GM21619 (cell line): ENCODE measurements at regions not wholly inside any gene's neighbourhood (a gene's known extent, or its start where the extent isn't known, plus 50 kb on each side); places are given as distances from the start of the nearest gene placed in this dataset.
"Not testable (repeated sequence)": the region's sequence is repeated elsewhere in the genome, so short reads cannot be mapped to it uniquely, and the experiment has no call there.

Experiments used
- ATAC-seq: cut with Tn5 transposase; IDR thresholded peaks from one replicate; pipeline ENCODE4 v1.9.1; 2021; ENCODE audit not compliant: unreplicated experiment

DNA sequence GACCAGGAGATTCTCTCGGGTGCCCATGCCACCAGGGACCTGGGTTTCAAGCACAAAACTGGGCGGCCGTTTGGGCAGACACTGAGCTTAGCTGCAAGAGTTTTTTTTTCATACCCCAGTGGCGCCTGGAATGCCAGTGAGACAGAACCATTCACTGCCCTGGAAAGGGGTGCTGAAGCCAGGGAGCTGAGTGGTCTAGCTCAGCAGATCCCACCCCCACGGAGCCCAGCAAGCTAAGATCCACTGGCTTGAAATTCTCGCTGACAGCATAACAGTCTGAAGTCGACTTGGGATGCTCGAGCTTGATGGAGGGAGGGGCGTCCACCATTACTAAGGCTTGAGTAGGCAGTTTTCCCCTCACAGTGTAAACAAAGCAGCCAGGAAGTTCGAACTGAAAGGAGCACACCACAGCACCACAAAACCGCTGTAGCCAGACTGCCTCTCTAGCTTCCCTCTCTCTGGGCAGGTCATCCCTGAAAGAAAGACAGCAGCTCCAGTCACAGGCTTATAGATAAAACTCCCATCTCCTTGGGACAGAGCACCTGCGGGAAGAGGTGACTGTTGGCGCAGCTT lies 157.7 kb downstream of the GIPC2 start:
- not testable (repeated sequence) for ATAC-seq

DNA sequence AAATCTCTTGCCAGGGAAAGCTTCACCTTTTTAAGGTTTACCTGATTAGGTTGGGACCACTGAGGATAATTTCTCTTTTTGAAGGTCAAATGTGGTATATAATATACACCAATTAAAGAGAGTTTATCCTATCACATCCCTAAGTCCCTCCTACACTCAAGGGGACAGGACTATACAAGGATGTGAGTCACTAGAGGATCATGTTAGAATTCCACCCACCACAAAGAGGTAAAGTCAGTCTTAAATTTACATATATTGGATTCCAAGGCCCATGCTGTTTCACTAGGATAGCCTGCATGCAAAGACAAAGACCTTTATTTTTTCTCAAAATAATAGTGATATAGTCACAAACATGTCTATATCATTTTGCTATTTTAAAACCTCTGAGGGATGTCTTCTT lies 164.4 kb downstream of the GIPC2 start:
- no peak for ATAC-seq

DNA sequence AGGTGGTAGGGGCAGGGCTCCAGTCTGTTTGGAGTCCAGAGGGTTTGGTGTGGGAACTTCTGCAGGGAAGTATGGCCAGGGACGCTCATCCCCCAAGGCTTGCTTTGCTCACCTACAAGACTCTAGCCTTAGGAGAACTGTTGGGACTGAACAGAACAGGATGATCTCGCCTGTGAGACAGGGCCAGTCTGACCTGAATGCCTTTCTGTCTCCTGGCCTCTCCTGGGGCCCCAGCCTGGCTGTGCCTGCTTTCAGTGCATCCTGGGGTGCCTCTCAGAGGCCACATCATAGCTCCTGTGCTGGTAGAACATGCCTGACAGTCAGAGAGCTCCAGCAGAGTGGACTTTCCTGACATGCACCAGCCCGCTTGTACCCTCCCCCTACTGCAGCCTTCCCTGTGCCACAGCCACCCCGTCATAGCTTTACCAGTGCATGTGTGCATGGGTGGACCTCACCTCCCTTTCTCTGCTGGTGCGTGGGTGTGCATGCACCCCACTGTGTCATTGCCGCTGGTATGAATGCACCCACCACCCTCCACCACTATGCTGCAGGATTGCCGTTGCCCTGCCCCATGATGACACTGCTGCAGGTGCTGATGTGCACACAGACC lies 165.8 kb downstream of the GIPC2 start:
- no peak for ATAC-seq

DNA sequence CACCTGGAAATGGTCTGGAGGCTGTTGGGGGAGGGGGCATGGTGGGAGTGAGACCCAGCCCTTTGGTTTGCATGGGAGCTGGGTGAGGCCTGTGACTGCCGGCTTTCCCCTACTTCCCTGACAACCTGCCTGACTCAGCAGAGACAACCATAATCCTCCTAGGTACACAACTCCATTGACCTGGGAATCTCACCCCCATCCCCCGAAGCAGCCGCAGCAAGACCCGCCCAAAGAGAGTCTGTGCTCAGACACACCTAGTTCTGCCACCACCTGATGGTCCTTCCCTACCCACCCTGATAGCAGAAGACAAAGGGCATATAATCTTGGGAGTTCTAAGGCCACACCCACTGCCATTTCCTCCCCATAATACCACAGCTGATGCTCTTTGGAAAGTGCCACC lies 168.6 kb downstream of the GIPC2 start:
- ATAC-seq: no peak

DNA sequence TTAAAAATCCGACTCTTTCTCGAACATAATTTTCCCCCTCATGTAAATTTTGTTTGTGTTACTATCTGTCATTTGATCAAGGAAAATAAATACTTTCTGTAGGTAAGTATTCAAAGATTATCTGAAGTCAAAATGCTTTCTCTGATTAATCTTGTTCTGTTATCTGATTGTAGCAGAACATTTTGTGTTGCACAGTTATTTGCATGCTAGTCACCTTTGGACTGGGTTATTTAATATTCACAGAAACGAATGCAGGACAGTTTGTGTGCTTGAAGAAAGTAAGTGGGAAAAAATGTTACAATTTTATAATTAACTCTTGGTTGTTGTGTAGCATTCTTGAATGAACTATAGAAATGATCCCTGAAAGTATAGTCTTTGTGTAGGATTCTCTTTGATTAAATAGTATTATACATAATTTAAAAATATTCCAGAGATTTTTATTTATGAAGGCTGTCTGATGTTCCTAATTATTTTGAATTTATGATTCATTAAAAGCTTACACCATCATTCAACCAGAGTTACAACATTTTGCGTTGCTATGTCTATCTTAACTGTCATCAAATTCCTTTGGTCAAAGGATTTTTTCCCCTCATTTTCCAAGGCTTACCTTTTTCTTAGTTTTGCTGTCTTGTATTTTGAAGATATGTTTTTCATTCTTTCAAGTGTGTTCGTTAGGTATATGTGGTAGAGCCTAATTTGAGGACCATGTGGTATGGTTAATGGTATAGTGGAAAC lies 176.6 kb downstream of the GIPC2 start:
- no peak for ATAC-seq

DNA sequence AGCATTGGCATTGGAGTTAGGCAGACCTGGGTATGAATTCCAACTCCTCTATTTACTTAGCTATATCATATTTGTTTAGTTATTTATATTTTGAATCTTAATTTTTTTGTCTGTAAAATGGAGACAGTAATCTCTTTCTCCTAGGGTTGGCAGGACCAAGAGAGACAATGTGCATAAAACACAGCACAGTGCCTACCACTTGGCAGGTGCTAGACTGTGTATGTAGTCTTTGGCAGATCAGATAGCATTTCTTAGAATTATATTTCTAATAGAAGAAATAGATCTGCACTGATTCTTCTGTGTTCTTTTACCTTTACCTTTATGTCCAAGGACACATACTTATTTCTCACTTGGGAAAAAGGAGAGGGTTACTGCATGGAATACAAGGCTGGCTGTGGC lies 177.2 kb downstream of the GIPC2 start:
- ATAC-seq: no peak

DNA sequence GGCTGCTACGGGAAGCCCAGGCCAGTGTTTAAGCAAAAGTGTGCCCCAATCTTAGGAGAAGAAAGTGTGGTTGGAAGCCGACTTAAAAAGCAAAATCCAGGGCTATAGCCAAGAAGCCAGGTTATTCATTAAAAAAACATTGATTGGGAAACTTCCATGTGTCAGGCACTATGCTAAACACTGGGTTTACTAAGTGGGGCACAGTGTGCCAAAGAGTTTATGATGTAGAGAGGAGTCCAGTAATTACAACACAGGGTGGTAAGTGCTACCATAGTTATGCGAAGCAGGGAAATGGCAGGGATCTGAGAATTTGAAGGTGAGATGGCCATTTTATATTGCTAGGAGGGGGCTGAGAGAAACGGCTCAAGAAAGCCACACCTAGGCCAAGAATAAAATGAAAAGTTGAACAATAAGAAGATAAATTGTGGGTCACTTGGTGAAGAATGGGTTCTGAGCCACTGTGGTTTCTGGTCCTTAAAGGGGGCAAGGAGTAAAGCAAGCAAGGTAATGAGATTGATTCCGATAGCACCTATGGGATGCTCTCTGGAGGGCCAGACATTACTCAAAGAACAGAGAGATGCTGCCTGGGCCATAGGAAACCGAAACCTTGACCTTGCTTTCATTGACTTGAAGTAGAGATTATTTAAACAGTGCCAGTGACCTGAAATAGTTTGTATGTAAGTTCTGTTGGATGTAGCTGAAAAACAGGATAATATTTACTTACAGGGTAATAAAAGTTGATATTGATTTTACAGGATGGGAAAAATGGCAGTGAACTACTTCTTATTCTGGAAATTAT lies 177.8 kb downstream of the GIPC2 start:
- no peak for ATAC-seq

DNA sequence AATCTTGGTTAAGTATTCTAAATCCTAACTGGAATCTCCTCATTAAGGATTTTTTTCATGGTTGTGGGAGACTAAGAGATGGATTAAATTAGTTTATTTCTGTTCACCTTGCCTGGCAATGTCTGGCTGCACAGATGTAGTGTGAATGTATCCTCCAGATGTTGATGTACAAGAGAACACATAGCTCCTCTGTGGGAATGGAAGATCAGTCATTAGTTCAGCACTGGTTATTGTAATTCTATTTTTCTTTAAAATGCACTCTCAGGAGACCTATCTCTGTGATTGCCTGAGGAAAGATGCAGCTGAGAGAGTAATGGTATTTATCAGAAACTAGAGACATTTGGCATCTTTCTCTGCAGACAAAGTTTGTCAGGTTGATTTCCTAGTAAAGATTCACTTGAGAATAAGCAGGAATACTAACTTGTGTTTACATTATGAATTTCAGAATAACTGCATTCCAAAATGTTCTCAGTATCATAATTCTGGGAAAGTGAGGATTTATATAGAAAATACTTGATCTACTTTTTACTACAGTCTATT lies 178.6 kb downstream of the GIPC2 start:
- ATAC-seq: no peak

DNA sequence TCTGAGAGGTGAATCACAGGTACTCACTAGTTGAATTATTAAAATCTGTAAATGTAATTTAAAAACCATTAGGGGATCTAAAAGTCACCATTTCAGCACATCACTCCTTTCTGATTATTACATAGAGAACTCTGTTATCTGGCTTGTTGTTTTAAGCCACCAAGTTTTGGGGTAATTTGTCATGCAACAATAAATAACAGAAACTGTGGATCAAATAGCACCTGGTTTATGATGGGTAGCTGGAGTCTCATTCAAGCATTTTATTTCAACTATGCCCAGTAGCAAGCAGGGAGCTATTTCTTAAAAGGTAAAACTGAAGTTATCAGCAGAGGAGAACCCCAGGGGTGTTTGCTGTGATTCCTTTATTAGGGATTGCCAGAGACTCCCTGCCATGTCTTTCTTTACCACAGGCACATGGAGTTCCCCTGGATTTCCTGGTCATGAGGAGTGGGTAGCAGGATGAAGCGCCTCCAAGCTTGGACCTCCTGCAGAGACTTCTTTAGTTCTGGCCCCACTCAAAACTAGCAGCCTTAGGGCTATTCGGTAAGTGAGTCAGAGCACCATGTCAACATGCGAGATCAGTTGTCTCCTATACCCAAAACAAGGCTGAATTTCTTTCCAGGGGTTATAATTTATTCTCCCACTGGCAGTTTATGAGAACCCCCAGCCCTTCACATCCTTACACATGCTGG lies 179.2 kb downstream of the GIPC2 start:
- no peak for ATAC-seq

DNA sequence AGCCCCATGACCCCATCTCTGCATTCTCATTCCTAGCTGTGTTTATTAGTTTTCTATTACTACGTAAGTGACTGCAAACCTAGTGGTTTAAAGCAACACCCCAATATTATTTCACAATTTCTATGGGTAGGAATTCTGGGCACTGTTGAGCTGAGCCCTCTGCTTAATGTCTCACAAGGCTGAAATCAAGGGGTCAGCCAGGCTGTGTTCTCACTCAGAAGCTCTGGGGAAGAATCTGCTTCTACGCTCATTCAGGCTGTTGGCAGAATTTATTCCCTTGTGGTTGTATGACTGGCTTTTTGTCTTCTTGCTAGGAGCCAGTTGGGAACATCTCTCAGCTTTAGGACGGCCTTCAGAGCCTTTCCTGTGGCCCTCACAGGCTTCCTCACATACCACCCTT lies 181.0 kb downstream of the GIPC2 start:
- ATAC-seq: no peak

DNA sequence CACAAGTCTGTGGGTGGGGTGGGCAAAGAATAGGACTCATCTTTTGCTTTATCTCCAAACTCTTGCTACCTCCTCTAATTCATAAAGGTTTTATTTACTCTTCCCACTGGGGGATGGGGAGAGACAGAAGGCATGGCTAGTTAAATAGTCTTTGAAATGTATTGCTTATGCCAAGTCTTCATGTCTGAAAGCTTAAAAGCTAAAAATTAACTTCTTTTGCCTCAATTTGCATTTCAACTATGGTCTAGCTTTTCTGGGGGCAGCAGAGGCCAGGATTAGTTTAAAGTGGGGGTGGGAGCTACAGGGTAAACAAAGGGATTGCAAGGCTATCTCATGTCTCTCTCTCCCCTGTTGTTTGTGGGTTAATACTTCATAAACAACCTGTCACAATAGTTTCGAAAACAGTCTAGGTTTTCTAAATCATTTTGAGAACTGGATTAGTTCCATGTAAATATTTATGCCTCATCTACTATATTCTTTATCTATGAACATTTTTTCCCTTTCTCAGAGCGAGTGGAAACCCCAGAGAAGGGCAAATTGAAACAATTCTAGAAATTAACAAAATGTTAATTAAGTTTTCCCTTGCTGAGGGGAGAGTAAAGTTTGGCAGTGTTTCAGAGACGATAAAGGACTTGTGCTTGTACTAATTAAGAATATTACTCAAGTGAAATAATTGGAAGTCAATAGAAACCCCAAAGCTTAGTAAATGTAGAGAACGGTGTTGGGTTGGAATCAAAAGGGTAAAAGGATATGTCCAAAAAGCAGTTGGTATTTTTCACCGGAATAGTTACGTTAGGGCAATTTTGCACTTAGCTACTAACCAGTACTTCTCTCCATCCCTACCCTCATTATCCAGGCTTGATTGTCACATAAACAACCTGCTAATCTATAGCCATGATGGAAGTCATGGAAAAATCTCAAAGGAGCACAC lies 182.2 kb downstream of the GIPC2 start:
- ATAC-seq: no peak

DNA sequence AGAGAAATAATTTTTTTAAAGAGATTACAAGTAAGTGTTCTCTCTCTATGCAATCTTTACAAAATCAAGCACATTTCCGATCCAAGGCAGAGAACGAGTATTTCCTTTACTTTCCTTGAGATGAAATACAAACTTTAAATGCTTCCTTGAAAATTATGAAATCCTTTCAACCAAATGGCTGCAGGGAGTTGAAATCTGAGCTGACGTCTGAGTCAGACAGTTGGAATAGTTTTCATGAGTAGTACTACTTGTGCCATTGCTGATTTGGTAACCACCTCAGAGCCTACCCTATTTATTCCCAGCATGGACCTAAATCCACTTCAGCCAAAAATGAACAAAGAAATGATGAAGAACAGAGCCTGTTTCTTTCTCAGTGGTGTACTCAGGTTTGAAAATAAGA lies 183.6 kb downstream of the GIPC2 start:
- ATAC-seq: no peak

DNA sequence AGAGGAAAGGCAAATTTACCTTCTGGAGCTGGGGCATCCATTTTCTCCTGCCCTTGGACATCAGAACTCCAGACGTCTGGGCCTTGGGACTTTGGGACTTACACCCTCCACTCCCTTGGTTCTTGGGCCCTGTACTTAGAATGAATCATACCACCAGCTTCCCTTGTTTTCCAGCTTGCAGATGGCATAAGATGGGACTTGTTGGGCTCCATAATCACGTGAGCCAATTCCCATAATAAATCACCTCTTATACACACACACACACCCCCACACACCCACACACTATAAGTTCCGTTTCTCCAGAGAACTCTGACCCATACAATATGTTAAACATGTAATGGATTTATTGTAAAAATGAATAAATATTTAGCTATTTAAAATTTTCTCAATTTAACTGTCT lies 185.7 kb downstream of the GIPC2 start:
- no peak for ATAC-seq

DNA sequence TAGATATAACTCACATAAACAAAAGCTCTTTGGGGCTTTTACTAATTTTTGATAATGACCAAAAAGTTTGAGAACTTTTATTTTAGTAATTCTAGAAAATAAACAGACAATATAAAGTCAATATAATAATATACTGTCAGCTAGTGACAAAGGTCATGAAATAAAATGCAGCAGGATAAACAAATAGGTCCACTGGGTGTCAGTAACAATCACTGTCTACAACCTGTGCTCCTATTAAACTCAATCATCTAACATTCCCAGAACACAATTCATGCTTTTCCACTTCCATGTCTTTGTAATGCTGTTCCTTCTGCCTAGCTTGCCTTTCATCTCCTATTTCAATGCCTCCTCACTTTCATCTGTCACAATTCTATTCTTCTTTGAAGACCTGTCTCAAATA lies 186.1 kb downstream of the GIPC2 start:
- ATAC-seq: no peak

DNA sequence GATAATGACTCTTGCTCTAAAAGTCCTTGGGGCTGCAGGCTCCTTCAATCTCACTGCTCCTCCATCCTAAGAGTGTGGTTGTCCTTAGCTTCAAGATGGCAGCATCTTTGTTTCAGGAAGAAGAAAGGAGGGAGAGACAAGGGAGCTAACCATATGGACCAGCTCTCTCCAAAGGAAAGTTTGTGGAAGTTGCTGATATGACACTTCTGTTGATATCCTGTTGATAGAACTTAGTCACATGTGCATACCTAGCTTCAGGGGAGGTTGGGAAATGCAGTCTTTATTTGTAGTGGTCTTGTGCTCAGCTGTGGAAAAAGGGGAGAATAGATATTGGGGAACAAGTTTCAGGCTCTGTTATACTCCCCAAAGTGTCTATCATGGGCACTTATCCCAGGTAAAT lies 186.9 kb downstream of the GIPC2 start:
- ATAC-seq: no peak

DNA sequence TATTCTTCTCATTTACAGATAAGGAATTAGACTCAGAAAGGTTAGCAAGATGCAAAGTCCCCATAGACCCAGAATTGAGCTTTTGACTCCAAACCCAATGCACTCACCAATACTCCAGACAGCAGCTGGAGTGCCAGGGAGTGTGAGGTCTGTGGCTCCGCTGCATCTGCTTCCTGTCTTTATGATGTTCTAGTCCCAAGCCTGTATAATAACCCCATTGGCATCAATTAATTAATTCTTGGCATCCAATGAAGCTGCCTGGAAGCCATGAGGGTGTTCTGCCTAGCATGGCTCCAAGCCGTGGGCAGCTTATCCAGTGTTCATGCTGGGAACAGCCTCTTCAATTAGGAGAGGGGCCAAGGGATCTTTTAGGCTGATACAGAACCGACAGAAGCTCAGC lies 188.7 kb downstream of the GIPC2 start:
- ATAC-seq: no peak

DNA sequence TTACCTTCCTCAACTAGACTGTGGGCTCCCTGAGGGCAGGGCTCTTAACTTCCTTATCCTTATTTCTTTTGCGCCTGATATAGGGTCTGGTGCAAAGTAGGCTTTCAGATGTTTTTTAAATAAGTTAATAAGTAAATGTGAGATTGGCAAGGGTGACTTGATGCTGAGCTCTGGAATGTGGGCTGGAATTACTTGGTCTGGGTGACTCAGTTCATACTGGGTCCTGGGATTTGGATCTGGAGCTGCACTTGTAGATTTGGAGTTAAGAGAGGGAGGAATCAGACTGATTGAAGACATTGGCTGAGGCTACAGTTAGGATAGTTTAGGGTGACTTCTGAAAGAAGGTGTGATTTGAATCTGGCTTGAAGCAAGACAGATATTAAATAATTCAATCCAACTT lies 190.9 kb downstream of the GIPC2 start:
- no peak for ATAC-seq

DNA sequence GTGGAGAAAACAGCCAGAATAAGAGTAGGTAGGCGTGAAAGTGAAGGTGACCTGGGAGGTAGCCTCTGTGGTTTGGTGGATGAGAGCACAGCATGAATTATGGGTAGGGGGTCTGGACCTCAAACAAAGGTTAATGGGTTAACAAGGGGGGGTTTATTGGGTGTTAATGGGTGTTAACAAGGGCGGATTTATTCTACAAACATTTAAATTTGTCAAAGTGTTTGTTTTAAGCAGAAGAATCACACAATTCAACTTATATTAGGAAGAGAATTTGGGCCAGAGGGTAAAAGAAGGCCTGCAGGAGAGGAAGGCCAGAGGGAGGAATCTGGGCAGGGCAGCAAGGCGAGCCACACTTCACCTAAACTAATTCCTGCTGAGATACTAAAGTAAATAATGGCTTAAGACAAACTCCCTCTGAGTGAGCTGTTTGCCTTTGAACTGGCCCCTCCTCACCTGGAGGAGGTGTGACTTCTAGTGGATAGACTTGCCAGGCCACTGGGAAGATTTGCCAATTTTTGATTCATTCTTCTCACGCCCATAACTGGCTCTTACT lies 191.7 kb downstream of the GIPC2 start:
- no peak for ATAC-seq

DNA sequence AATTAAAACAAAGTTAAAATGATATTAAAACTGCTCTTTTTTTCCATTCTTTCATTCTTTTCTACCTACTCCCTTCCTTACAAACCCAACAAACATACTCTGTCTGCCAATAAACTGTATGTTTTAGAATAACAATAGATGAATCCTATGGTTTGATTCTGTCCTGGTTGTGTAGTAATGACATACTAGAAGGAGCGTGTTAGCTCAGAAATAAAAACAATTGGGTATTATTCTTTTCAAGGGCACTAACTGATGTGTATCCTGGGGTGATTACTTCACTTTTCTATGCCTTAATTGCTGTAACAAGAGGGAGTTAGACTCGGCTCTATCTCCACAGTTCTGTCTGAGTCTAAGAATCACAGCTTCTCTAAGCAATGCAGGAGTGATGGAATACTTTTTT lies 194.4 kb downstream of the GIPC2 start:
- ATAC-seq: no peak

DNA sequence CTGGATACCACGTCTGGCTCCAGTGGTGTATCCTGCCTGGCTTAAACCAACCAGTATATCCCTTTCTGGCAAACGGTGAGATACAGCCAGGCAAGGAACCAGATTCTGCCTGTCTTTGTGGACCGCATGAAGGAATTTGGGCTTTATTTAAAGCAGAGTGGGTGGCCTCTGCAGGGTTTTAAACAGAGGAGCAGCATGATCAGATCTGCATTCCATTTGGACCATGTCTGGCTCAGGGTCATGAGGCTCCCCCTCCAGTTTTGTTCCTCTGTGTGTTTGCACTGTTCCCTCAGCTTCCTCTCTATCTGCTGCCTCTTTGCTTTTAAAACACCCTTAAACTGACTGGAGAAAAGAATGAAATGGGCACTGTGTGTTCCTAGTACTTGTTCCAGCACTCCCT lies 195.0 kb downstream of the GIPC2 start:
- ATAC-seq: no peak
